B cell (primary cell): ENCODE measurements at regions not wholly inside any gene's neighbourhood (a gene's known extent, or its start where the extent isn't known, plus 50 kb on each side); places are given as distances from the start of the nearest gene placed in this dataset.

Experiments
- ATAC-seq: fragments of 200-7000 bp; cut with Tn5 transposase; one replicate; pipeline ENCODE4 v1.10.0; 2021; ENCODE audit warnings: low read depth, mild to moderate bottlenecking, moderate number of reproducible peaks, moderate library complexity
- CTCF ChIA-PET: fragments of 350-600 bp; sonication (Branson Sonifier 250); formaldehyde crosslinking; loops from one replicate; lab custom pipeline; 2021; ENCODE audit warnings: antibody characterized with exemption, inconsistent platforms; lab: Charles Lee
- POLR2A ChIA-PET: fragments of 350-600 bp; sonication (Branson Sonifier 250); formaldehyde crosslinking; loops from one replicate; lab custom pipeline; 2021; ENCODE audit warnings: antibody characterized with exemption; lab: Charles Lee
- DNase-seq: peaks from one replicate; pipeline ENCODE4 v3.0.0; 2013
- H2AFZ ChIP-seq: 2 replicates; pipeline ENCODE4 v1.6.1; 2012; ENCODE audit warnings: mild to moderate bottlenecking, low read depth, low read length; ENCODE audit not compliant: insufficient read depth, poor library complexity, severe bottlenecking
- H3K27ac ChIP-seq, 2 donors: 1 replicate in 1 of 2; 2 replicates in 1 of 2; pipeline ENCODE4 v1.5.1; 2012 to 2013; ENCODE audit warnings: low read length in 2 of 2, mild to moderate bottlenecking in 2 of 2, moderate library complexity in 1 of 2
- H3K27me3 ChIP-seq, 4 experiments: fragments of 200-600 bp in 1 of 4; sonication (generic) in 1 of 4; replicated peaks in 1 of 4; 1 replicate in 2 of 4; 2 replicates in 2 of 4; pipeline versions ENCODE4 v1.6.1 to v1.7.0; 2013 to 2016; ENCODE audit warnings: low read length in 3 of 4, mild to moderate bottlenecking in 2 of 4, mixed read lengths in 1 of 4, moderate library complexity in 1 of 4; ENCODE audit not compliant: insufficient read depth in 4 of 4, control insufficient read depth in 3 of 4; ENCODE audit errors: control extremely low read depth in 1 of 4
- H3K36me3 ChIP-seq, 2 experiments: replicated peaks in 1 of 2; 1 replicate in 1 of 2; 2 replicates in 1 of 2; pipeline versions ENCODE4 v1.6.1 to v1.7.1; 2013; ENCODE audit warnings: low read length in 1 of 2; ENCODE audit not compliant: insufficient read depth in 2 of 2, control insufficient read depth in 1 of 2; ENCODE audit errors: control extremely low read depth in 1 of 2, extremely low read depth in 1 of 2
- H3K4me1 ChIP-seq, 2 donors: fragments of 200-600 bp in 1 of 2; sonication (generic) in 1 of 2; 1 replicate in 1 of 2; 2 replicates in 1 of 2; pipeline versions ENCODE4 v1.5.1 to v1.6.1; 2013 to 2017; ENCODE audit warnings: low read length in 2 of 2; ENCODE audit not compliant: control insufficient read depth in 2 of 2, insufficient read depth in 2 of 2
- H3K4me2 ChIP-seq: replicated peaks from 2 replicates; pipeline ENCODE3; 2012; ENCODE audit warnings: mild to moderate bottlenecking, low read depth, low read length; ENCODE audit not compliant: poor library complexity, severe bottlenecking
- H3K4me3 ChIP-seq, 5 experiments: fragments of 200-600 bp in 1 of 5; sonication (generic) in 1 of 5; 1 replicate in 3 of 5; 2 replicates in 2 of 5; pipeline versions ENCODE4 v1.5.1 to v1.7.0; 2011 to 2016; ENCODE audit warnings: low read length in 4 of 5, mild to moderate bottlenecking in 4 of 5, low read depth in 2 of 5, control low read depth in 1 of 5, moderate library complexity in 1 of 5; ENCODE audit not compliant: insufficient read depth in 1 of 5; ENCODE audit errors: control extremely low read depth in 1 of 5, extremely low read depth in 1 of 5
- H3K79me2 ChIP-seq: fragments of 200-600 bp; sonication (generic); one replicate; pipeline ENCODE4 v1.6.0; 2016; ENCODE audit warnings: low read length; ENCODE audit not compliant: control insufficient read depth, insufficient read depth
- H3K9ac ChIP-seq: fragments of 200-600 bp; sonication (generic); 2 replicates; pipeline ENCODE4 v1.6.1; 2017; ENCODE audit warnings: mild to moderate bottlenecking, low read length, moderate library complexity
- H3K9me3 ChIP-seq, 3 donors: one replicate each; pipeline versions ENCODE4 v1.6.1 to v1.7.1; 2013; ENCODE audit warnings: low read length in 2 of 3; ENCODE audit not compliant: control insufficient read depth in 2 of 3, insufficient read depth in 1 of 3; ENCODE audit errors: control extremely low read depth in 1 of 3
- H4K20me1 ChIP-seq: 2 replicates; pipeline ENCODE4 v1.6.0; 2012; ENCODE audit warnings: mild to moderate bottlenecking, low read length; ENCODE audit not compliant: insufficient read depth, control insufficient read depth, poor library complexity, severe bottlenecking
- H3K27ac Mint-ChIP-seq: one replicate; pipeline ENCODE4 v1.8.0; 2021; ENCODE audit warnings: mixed read lengths
- H3K27me3 Mint-ChIP-seq: one replicate; pipeline ENCODE4 v1.8.0; 2021; ENCODE audit warnings: mixed read lengths
- H3K4me1 Mint-ChIP-seq: one replicate; pipeline ENCODE4 v1.8.0; 2021; ENCODE audit warnings: mixed read lengths
- H3K4me3 Mint-ChIP-seq: one replicate; pipeline ENCODE4 v1.8.0; 2021; ENCODE audit warnings: mixed read lengths
- H3K9me3 Mint-ChIP-seq: one replicate; pipeline ENCODE4 v1.8.0; 2022; ENCODE audit warnings: mixed read lengths; ENCODE audit not compliant: insufficient read depth
- CTCF ChIP-seq: fragments of 200-600 bp; IDR thresholded peaks from one replicate; pipeline ENCODE4 v1.8.0; 2022; ENCODE audit warnings: antibody characterized with exemption, mild to moderate bottlenecking
- EZH2 ChIP-seq: IDR thresholded peaks from 2 replicates; pipeline ENCODE4 v1.6.1; 2012; ENCODE audit warnings: borderline replicate concordance, low read depth, mild to moderate bottlenecking, moderate library complexity, low read length; ENCODE audit not compliant: insufficient read depth, poor library complexity, severe bottlenecking
- WGBS: methylation state at CpG from one replicate; pipeline ENCODE4 v1.1.5; 2013; ENCODE audit warnings: missing lambda C conversion rate; ENCODE audit not compliant: insufficient coverage; 5-methylcytosine and 5-hydroxymethylcytosine counted together
- intact Hi-C: fragments of 100-400 bp; cut with micrococcal nuclease; formaldehyde crosslinking; loops from one replicate; pipeline ENCODE4 v1.10.0; 2022

- no peaks in the 10 kb centered on the region for H3K27me3 ChIP-seq
- H3K9me3 ChIP-seq: no peaks in the 10 kb centered on the region
- DNase-seq (no peak), ATAC-seq (no peak)
- Mint-ChIP-seq H3K9me3 (peaks cover 11% of the 10 kb centered on the region), H3K4me1 (peaks cover 1% of the 10 kb centered on the region), H3K4me3 (no peak overlapping the region), H3K27ac (no peak overlapping the region), H3K27me3 (no peaks in the 10 kb centered on the region)
- ChIA-PET CTCF (interaction anchor here (0.6 kb wide), 1 partner anchor 59 kb away, joined by 4 read pairs; no protein-coding TSS in a partner anchor), POLR2A (no interaction called here)
- no peak overlapping the region for H3K27ac ChIP-seq
- no peaks in the 10 kb centered on the region for H3K79me2 ChIP-seq
- H3K4me2 ChIP-seq: no peak overlapping the region
- H3K36me3 ChIP-seq: no peaks in the 10 kb centered on the region
- H4K20me1 ChIP-seq: no peaks in the 10 kb centered on the region
- TF ChIP-seq EZH2: no peak
- H3K4me1 ChIP-seq: no peaks in the 10 kb centered on the region
- H3K9ac ChIP-seq: no peak overlapping the region
- no peak overlapping the region for H2AFZ ChIP-seq
- intact Hi-C loops: no loop called here
- 92% methylated on average over 16 of the region's 17 CpGs for WGBS
- no peak overlapping the region for H3K4me3 ChIP-seq
Measured at GRCh38 chr5:173807181-173807655, 80.9 kb upstream of the CPEB4 start.

GRCh38 chr5:173808079-173808808 is 79.9 kb upstream of the CPEB4 start:
- no peak for ATAC-seq
- no peak overlapping the region for H3K4me2 ChIP-seq
- TF ChIP-seq EZH2: no peak
- no peak for TF ChIP-seq CTCF
- no peaks in the 10 kb centered on the region for H3K27me3 ChIP-seq
- H4K20me1 ChIP-seq: no peaks in the 10 kb centered on the region
- CTCF ChIA-PET: no interaction called here
- no peaks in the 10 kb centered on the region for H3K27me3 Mint-ChIP-seq
- peaks cover 9% of the 10 kb centered on the region for H3K4me1 Mint-ChIP-seq
- no peaks in the 10 kb centered on the region for H3K36me3 ChIP-seq
- DNase-seq: no peak
- no peaks in the 10 kb centered on the region for H3K9me3 ChIP-seq
- intact Hi-C loops: no loop called here
- H3K4me3 Mint-ChIP-seq: no peak overlapping the region
- H3K4me3 ChIP-seq: no peak overlapping the region
- H3K9ac ChIP-seq: no peak overlapping the region
- H2AFZ ChIP-seq: no peak overlapping the region
- WGBS: 85% methylated on average over 8 of the region's 9 CpGs
- no peaks in the 10 kb centered on the region for H3K79me2 ChIP-seq
- peaks cover under 1 to 8% of the 10 kb centered on the region in 2 donors for H3K4me1 ChIP-seq
- POLR2A ChIA-PET: no interaction called here
- no peak overlapping the region for H3K27ac ChIP-seq
- peaks cover 11% of the 10 kb centered on the region for H3K9me3 Mint-ChIP-seq
- no peak overlapping the region for H3K27ac Mint-ChIP-seq
